ENCODE measurements at regions not wholly inside any gene's neighbourhood (a gene's known extent, or its start where the extent isn't known, plus 50 kb on each side); places are given as distances from the start of the nearest gene placed in this dataset.

- no peak for DNase-seq (ENCODE audit: insufficient read length, low spot score, missing footprints)
- peaks cover 6% of the 10 kb centered on the region for H3K4me1 ChIP-seq (ENCODE audit: insufficient read depth, low read length)
- peak overlapping the region; percentile 10 for H3K27ac ChIP-seq (ENCODE audit: low read depth, low read length)
- no peaks in the 10 kb centered on the region for H3K27me3 ChIP-seq (ENCODE audit: insufficient read depth, low read length)
- H2AFZ ChIP-seq (ENCODE audit: low read length): no peak overlapping the region
- no peak overlapping the region for H3K4me3 ChIP-seq (ENCODE audit: insufficient read depth, low read length)
- H3K36me3 ChIP-seq (ENCODE audit: insufficient read depth, low read length): no peaks in the 10 kb centered on the region
- H3K4me2 ChIP-seq (ENCODE audit: insufficient read depth, low read length): no peak overlapping the region
- TF ChIP-seq CTCF (IDR thresholded peaks at IDR 0.05; ENCODE audit: extremely low read depth, low read depth, low read length): no peak
- H4K20me1 ChIP-seq (ENCODE audit: insufficient read depth, low read length): no peaks in the 10 kb centered on the region
- H3K79me2 ChIP-seq (ENCODE audit: insufficient read depth, low read length): no peaks in the 10 kb centered on the region
- no peaks in the 10 kb centered on the region for H3K9me3 ChIP-seq (ENCODE audit: low read depth, low read length)
Observed at GRCh38 chr13:37416291-37417059, 182.1 kb downstream of the POSTN start.

GRCh38 chr13:37413161-37413560 lies 185.4 kb downstream of the POSTN start:
- Histone ChIP-seq H3K79me2 (ENCODE audit: insufficient read depth, low read length) (no peaks in the 10 kb centered on the region), H3K4me1 (ENCODE audit: insufficient read depth, low read length) (peaks cover 11% of the 10 kb centered on the region), H4K20me1 (ENCODE audit: insufficient read depth, low read length) (no peaks in the 10 kb centered on the region), H2AFZ (ENCODE audit: low read length) (no peak overlapping the region), H3K36me3 (ENCODE audit: insufficient read depth, low read length) (no peaks in the 10 kb centered on the region), H3K9me3 (ENCODE audit: low read depth, low read length) (no peaks in the 10 kb centered on the region), H3K27ac (ENCODE audit: low read depth, low read length) (no peak overlapping the region), H3K27me3 (ENCODE audit: insufficient read depth, low read length) (no peaks in the 10 kb centered on the region), H3K4me3 (ENCODE audit: insufficient read depth, low read length) (no peak overlapping the region), H3K4me2 (ENCODE audit: insufficient read depth, low read length) (no peak overlapping the region)
- TF ChIP-seq CTCF (IDR thresholded peaks at IDR 0.05; ENCODE audit: extremely low read depth, low read depth, low read length): no peak
- no peak for DNase-seq (ENCODE audit: insufficient read length, low spot score, missing footprints)

GRCh38 chr13:37412241-37412921 lies 186.2 kb downstream of the POSTN start:
- Histone ChIP-seq H3K36me3 (ENCODE audit: insufficient read depth, low read length) (no peaks in the 10 kb centered on the region), H3K9me3 (ENCODE audit: low read depth, low read length) (no peaks in the 10 kb centered on the region), H3K4me1 (ENCODE audit: insufficient read depth, low read length) (peaks cover 11% of the 10 kb centered on the region), H3K4me3 (ENCODE audit: insufficient read depth, low read length) (no peak overlapping the region), H3K27ac (ENCODE audit: low read depth, low read length) (peak overlapping the region; percentile 48), H3K79me2 (ENCODE audit: insufficient read depth, low read length) (no peaks in the 10 kb centered on the region), H4K20me1 (ENCODE audit: insufficient read depth, low read length) (no peaks in the 10 kb centered on the region), H3K27me3 (ENCODE audit: insufficient read depth, low read length) (no peaks in the 10 kb centered on the region), H3K4me2 (ENCODE audit: insufficient read depth, low read length) (no peak overlapping the region), H2AFZ (ENCODE audit: low read length) (no peak overlapping the region)
- TF ChIP-seq CTCF (IDR thresholded peaks at IDR 0.05; ENCODE audit: extremely low read depth, low read depth, low read length): no peak
- no peak for DNase-seq (ENCODE audit: insufficient read length, low spot score, missing footprints)

GRCh38 chr13:37410316-37410715 lies 188.3 kb downstream of the POSTN start:
- no peak overlapping the region for H2AFZ ChIP-seq (ENCODE audit: low read length)
- no peaks in the 10 kb centered on the region for H3K9me3 ChIP-seq (ENCODE audit: low read depth, low read length)
- no peak overlapping the region for H3K4me3 ChIP-seq (ENCODE audit: insufficient read depth, low read length)
- H3K79me2 ChIP-seq (ENCODE audit: insufficient read depth, low read length): no peaks in the 10 kb centered on the region
- H3K4me1 ChIP-seq (ENCODE audit: insufficient read depth, low read length): peaks cover 11% of the 10 kb centered on the region
- H4K20me1 ChIP-seq (ENCODE audit: insufficient read depth, low read length): no peaks in the 10 kb centered on the region
- H3K27me3 ChIP-seq (ENCODE audit: insufficient read depth, low read length): no peaks in the 10 kb centered on the region
- no peak for TF ChIP-seq CTCF (IDR thresholded peaks at IDR 0.05; ENCODE audit: extremely low read depth, low read depth, low read length)
- no peak overlapping the region for H3K4me2 ChIP-seq (ENCODE audit: insufficient read depth, low read length)
- DNase-seq (ENCODE audit: insufficient read length, low spot score, missing footprints): no peak
- H3K27ac ChIP-seq (ENCODE audit: low read depth, low read length): no peak overlapping the region
- no peaks in the 10 kb centered on the region for H3K36me3 ChIP-seq (ENCODE audit: insufficient read depth, low read length)

All from osteoblast (primary cell).